Esophagus muscularis mucosa (tissue), 4 donors: ENCODE measurements at regions not wholly inside any gene's neighbourhood (a gene's known extent, or its start where the extent isn't known, plus 50 kb on each side); places are given as distances from the start of the nearest gene placed in this dataset.

Source experiments
- DNase-seq: peaks from one replicate; pipeline ENCODE4 v3.0.0-alpha.2; 2017; ENCODE audit errors: extremely low spot score
- H3K27ac ChIP-seq, 4 donors: fragments of 200-600 bp; sonication (generic); replicated peaks in 1 of 4; 1 replicate in 3 of 4; 2 replicates in 1 of 4; pipeline ENCODE4 v1.5.1; 2016 to 2019; ENCODE audit warnings: mild to moderate bottlenecking in 1 of 4
- H3K27me3 ChIP-seq, 4 donors: fragments of 200-600 bp; sonication (generic); one replicate each; pipeline versions ENCODE4 v1.5.1 to v1.6.0; 2016 to 2019
- H3K36me3 ChIP-seq, 4 donors: fragments of 200-600 bp; sonication (generic); one replicate each; pipeline ENCODE4 v1.5.1; 2016 to 2019
- H3K4me1 ChIP-seq, 4 donors: fragments of 200-600 bp; sonication (generic); one replicate each; pipeline ENCODE4 v1.5.1; 2016 to 2019
- H3K4me3 ChIP-seq, 4 donors: fragments of 200-600 bp; sonication (generic); 1 replicate in 2 of 4; 2 replicates in 2 of 4; pipeline ENCODE4 v1.5.1; 2016 to 2019; ENCODE audit warnings: mild to moderate bottlenecking in 4 of 4, moderate library complexity in 1 of 4
- H3K9me3 ChIP-seq, 4 donors: fragments of 200-600 bp; sonication (generic); 1 replicate in 3 of 4; 2 replicates in 1 of 4; pipeline ENCODE4 v1.5.1; 2016 to 2019
- EP300 ChIP-seq: sonication (generic); formaldehyde crosslinking; IDR thresholded peaks from one replicate; pipeline ENCODE4 v1.6.1; 2017; ENCODE audit warnings: antibody characterized with exemption
- POLR2A ChIP-seq: fragments of 450-650 bp; IDR thresholded peaks from one replicate; pipeline ENCODE4 v1.6.1; 2017; ENCODE audit warnings: antibody characterized with exemption, moderate library complexity, mild to moderate bottlenecking, low read depth
- POLR2AphosphoS5 ChIP-seq, 2 donors: sonication (generic); formaldehyde crosslinking; IDR thresholded peaks; one replicate each; pipeline ENCODE4 v1.6.1; 2017; ENCODE audit warnings: antibody characterized with exemption in 2 of 2
- WGBS: methylation state at CpG from one replicate; pipeline ENCODE4 v1.1.5; 2018; 5-methylcytosine and 5-hydroxymethylcytosine counted together
- intact Hi-C: fragments of 100-400 bp; cut with DNase I; formaldehyde crosslinking; loops from one replicate; pipeline ENCODE4 v1.15.1; 2023
- TF ChIP-seq, protein P1 (sequence below), 3 experiments: fragments of 200-600 bp in 2 of 3; fragments of 450-650 bp in 1 of 3; sonication (generic) in 2 of 3; IDR thresholded peaks; one replicate each; pipeline ENCODE4 v1.5.1; 2017 to 2019; ENCODE audit warnings: antibody characterized with exemption in 3 of 3, mild to moderate bottlenecking in 2 of 3, moderate library complexity in 1 of 3

- WGBS = 42% methylated on average over 2 of the region's 2 CpGs
- DNase-seq = no peak
- intact Hi-C loops = loop anchor here (5.0 to 10.0 kb wide), 3 partner anchors 330 to 780 kb away; no protein-coding TSS in a partner anchor
- no peak for TF ChIP-seq POLR2AphosphoS5 (IDR thresholded peaks at IDR 0.05)
- TF ChIP-seq EP300 = no peak
- TF ChIP-seq POLR2A = no peak
- TF ChIP-seq, protein P1, sequence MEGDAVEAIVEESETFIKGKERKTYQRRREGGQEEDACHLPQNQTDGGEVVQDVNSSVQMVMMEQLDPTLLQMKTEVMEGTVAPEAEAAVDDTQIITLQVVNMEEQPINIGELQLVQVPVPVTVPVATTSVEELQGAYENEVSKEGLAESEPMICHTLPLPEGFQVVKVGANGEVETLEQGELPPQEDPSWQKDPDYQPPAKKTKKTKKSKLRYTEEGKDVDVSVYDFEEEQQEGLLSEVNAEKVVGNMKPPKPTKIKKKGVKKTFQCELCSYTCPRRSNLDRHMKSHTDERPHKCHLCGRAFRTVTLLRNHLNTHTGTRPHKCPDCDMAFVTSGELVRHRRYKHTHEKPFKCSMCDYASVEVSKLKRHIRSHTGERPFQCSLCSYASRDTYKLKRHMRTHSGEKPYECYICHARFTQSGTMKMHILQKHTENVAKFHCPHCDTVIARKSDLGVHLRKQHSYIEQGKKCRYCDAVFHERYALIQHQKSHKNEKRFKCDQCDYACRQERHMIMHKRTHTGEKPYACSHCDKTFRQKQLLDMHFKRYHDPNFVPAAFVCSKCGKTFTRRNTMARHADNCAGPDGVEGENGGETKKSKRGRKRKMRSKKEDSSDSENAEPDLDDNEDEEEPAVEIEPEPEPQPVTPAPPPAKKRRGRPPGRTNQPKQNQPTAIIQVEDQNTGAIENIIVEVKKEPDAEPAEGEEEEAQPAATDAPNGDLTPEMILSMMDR (IDR thresholded peaks at IDR 0.05) = no peak
- no peak overlapping the region for H3K4me3 ChIP-seq
- H3K27ac ChIP-seq = no peak overlapping the region
- no peaks in the 10 kb centered on the region for H3K4me1 ChIP-seq
- no peaks in the 10 kb centered on the region for H3K27me3 ChIP-seq
- H3K36me3 ChIP-seq = no peaks in the 10 kb centered on the region
- no peaks in the 10 kb centered on the region for H3K9me3 ChIP-seq
These were observed 250.0 kb downstream of the GPM6A start for GRCh38 chr4:175562111-175562510.

- Histone ChIP-seq H3K36me3 (no peaks in the 10 kb centered on the region), H3K4me1 (no peaks in the 10 kb centered on the region), H3K4me3 (no peak overlapping the region), H3K27ac (no peak overlapping the region), H3K27me3 (no peaks in the 10 kb centered on the region), H3K9me3 (no peaks in the 10 kb centered on the region)
- DNase-seq = no peak
- 98% methylated on average over 4 of the region's 4 CpGs for WGBS
- intact Hi-C loops = loop anchor here (5.0 to 10.0 kb wide), 3 partner anchors 330 to 780 kb away; no protein-coding TSS in a partner anchor
- TF ChIP-seq POLR2A (no peak), EP300 (no peak), POLR2AphosphoS5 (IDR thresholded peaks at IDR 0.05) (no peak)
- TF ChIP-seq, protein P1 (IDR thresholded peaks at IDR 0.05) = no peak
These were observed 249.5 kb downstream of the GPM6A start for GRCh38 chr4:175562542-175562941.
